ENCODE measurements at regions not wholly inside any gene's neighbourhood (a gene's known extent, or its start where the extent isn't known, plus 50 kb on each side); places are given as distances from the start of the nearest gene placed in this dataset.

DNA sequence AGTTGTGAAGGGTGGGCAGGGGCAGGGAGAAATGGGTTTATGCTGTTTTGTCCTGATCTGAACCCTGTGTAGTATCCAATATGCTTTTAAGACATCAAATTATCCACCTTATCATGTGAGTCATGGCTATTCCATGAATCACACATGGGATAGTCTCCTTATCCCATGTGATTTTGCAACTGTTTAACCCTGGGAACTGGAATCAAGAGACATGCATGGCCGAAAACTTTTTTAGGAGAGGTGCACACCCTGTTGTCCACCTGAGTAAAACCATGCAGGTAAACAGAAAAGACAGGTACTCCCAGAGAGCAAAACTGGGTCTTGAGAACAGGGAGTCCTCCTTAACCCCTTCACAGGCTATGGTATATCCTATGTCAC lies 490.6 kb upstream of the HS6ST1 start:
- no peak for DNase-seq (ENCODE audit: insufficient read length, low spot score)
- TF ChIP-seq TAF1 (IDR thresholded peaks at IDR 0.05; ENCODE audit: low read depth, low read length): no peak
- TF ChIP-seq PAX5 (IDR thresholded peaks at IDR 0.05; ENCODE audit: insufficient read depth, low read length, severe bottlenecking): no peak
- TF ChIP-seq SPI1 (IDR thresholded peaks at IDR 0.05; ENCODE audit: low read depth, low read length): no peak
- TF ChIP-seq POU2F2 (IDR thresholded peaks at IDR 0.05; ENCODE audit: low read depth, low read length): no peak
- no peak for TF ChIP-seq POLR2AphosphoS5 (IDR thresholded peaks at IDR 0.05; ENCODE audit: low read depth, low read length)
- TF ChIP-seq POLR2A (IDR thresholded peaks at IDR 0.05; ENCODE audit: low read depth, low read length): no peak
- no peak for FAIRE-seq

DNA sequence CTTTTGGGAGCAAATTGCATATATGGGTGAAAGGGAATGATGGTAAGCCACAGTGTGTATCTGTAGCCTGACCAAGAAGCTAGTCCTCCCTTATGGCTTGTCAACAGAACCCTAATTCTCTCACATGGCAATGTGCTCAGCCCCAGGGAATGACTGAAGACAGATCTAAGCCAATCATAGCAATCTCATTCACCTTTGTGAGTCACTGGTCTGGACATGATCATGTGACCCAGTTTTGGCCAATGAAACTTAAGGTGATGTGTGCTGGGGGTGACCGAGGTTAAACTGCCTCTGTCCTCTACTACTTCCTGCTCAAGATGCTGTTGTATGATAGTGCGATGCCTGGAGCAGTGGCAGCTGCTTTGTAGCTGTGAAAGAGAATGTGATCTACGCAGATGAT lies 491.2 kb upstream of the HS6ST1 start:
- TF ChIP-seq POLR2A (IDR thresholded peaks at IDR 0.05; ENCODE audit: low read depth, low read length): no peak
- no peak for TF ChIP-seq PAX5 (IDR thresholded peaks at IDR 0.05; ENCODE audit: insufficient read depth, low read length, severe bottlenecking)
- TF ChIP-seq TAF1 (IDR thresholded peaks at IDR 0.05; ENCODE audit: low read depth, low read length): no peak
- no peak for TF ChIP-seq POLR2AphosphoS5 (IDR thresholded peaks at IDR 0.05; ENCODE audit: low read depth, low read length)
- no peak for TF ChIP-seq POU2F2 (IDR thresholded peaks at IDR 0.05; ENCODE audit: low read depth, low read length)
- TF ChIP-seq SPI1 (IDR thresholded peaks at IDR 0.05; ENCODE audit: low read depth, low read length): no peak
- FAIRE-seq (no peak), DNase-seq (ENCODE audit: insufficient read length, low spot score) (no peak)

DNA sequence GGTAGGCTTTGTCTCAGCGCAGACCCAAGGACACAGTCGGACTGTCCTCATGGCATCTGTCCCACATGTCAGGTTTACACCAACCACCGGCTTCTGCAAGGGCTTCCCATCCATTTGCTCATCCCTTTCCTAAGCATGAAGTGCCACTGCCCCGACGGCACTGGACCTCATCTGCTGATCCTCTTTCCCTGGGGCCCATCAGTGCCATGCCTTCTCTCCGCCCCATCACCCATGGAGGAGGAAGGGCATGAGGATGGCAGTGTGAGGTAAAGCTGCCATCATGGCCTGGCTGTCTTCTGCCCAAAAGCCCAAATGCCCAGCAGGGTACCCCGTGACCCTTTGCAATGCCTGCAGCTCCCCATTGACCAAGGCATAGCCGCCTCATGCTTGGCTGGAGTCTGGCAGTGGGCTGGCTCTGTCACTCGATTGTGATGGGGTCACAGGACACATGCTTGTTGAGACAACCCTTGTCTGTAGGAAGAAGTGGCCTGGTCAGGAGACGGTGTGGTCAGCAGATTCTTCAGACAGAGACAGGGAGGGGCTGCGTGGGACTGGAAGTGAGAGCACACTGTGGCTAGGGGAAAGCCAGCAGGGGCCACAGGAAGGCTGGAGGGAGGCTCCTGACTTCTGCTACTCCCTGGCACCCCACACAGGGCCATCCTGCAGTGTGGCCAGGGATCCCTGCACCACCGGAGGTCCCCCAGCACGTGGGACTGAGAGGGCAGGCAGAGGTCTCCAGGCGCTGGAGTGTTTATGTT lies 493.7 kb upstream of the HS6ST1 start:
- DNase-seq (ENCODE audit: insufficient read length, low spot score) (no peak), FAIRE-seq (no peak)
- TF ChIP-seq PAX5 (IDR thresholded peaks at IDR 0.05; ENCODE audit: insufficient read depth, low read length, severe bottlenecking): no peak
- TF ChIP-seq POLR2AphosphoS5 (IDR thresholded peaks at IDR 0.05; ENCODE audit: low read depth, low read length): no peak
- TF ChIP-seq SPI1 (IDR thresholded peaks at IDR 0.05; ENCODE audit: low read depth, low read length): no peak
- no peak for TF ChIP-seq POU2F2 (IDR thresholded peaks at IDR 0.05; ENCODE audit: low read depth, low read length)

DNA sequence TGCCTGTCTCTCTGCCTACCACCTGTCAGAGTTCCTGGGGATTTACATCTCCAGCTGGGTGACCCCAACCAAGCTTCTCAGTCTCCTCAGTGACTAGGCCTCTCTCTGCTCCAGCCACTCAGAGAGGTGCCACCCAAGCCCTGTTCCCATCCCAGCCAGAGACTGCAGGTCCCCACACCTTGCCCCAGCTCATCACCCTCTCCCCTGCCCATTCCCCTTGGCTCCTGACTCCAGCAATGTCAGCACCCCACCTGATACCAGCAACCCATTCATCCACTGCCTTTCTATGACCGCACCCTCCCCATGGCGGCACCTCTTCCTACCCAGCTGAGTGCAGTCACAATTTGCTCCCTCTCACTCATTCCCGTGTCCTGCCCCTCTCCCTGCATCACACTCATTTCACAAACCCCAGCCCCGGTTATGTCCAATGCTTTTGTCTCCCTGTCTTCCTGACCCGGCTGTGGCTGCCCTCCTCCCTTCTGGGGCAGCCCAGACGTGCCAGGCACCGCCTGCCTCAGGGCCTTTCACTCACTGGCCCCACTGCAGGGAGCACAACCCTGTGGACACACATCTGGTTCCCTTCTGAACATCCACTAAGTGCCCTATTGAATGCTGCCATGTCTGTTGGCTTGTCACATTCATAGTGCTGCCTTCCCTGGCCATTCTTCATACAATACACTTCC lies 494.8 kb upstream of the HS6ST1 start:
- FAIRE-seq (no peak), DNase-seq (ENCODE audit: insufficient read length, low spot score) (no peak)
- no peak for TF ChIP-seq POU2F2 (IDR thresholded peaks at IDR 0.05; ENCODE audit: low read depth, low read length)
- TF ChIP-seq TAF1 (IDR thresholded peaks at IDR 0.05; ENCODE audit: low read depth, low read length): no peak
- no peak for TF ChIP-seq POLR2A (IDR thresholded peaks at IDR 0.05; ENCODE audit: low read depth, low read length)
- TF ChIP-seq SPI1 (IDR thresholded peaks at IDR 0.05; ENCODE audit: low read depth, low read length): no peak
- TF ChIP-seq POLR2AphosphoS5 (IDR thresholded peaks at IDR 0.05; ENCODE audit: low read depth, low read length): no peak
- TF ChIP-seq PAX5 (IDR thresholded peaks at IDR 0.05; ENCODE audit: insufficient read depth, low read length, severe bottlenecking): no peak

DNA sequence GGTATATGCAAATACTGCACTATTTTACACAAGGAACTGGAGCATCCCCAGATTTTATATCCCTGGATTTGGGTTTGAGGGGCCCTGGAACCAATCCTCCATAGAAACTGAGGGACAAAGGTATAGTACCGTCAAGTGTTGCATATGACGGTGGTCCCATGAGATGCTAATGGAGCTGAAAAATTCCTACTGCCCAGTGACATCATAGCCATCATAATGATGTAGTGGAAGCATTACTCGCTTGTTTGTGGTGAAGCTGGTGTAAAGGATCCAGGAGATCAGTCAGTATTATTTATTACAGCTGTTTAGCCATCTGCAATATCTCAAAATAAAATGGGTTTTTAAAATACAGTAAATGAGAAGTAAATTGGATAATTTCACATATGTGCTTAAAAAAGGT lies 496.6 kb upstream of the HS6ST1 start:
- no peak for TF ChIP-seq TAF1 (IDR thresholded peaks at IDR 0.05; ENCODE audit: low read depth, low read length)
- no peak for TF ChIP-seq POLR2AphosphoS5 (IDR thresholded peaks at IDR 0.05; ENCODE audit: low read depth, low read length)
- TF ChIP-seq SPI1 (IDR thresholded peaks at IDR 0.05; ENCODE audit: low read depth, low read length): no peak
- no peak for TF ChIP-seq POU2F2 (IDR thresholded peaks at IDR 0.05; ENCODE audit: low read depth, low read length)
- TF ChIP-seq PAX5 (IDR thresholded peaks at IDR 0.05; ENCODE audit: insufficient read depth, low read length, severe bottlenecking): no peak
- TF ChIP-seq POLR2A (IDR thresholded peaks at IDR 0.05; ENCODE audit: low read depth, low read length): no peak
- FAIRE-seq: no peak
- no peak for DNase-seq (ENCODE audit: insufficient read length, low spot score)

DNA sequence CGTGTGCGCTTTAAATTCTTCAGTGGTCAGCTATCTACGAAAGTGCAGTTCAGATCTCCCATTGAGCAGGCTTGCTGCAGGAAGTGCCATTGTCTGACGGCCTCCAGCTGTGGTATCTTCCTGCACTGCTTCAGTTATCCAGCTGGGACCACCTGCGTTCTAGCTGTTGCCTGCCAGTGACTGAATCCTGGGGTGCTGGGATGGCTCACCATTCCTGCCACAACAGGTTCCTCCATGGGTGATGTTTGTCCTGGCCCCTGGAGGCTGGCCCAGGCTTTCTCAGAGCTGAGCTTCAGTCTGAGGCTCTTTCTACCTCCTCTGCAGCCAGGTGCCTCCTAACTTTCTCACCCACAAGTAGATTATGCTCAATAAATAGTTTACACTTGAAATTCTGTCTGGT lies 498.5 kb upstream of the HS6ST1 start:
- no peak for DNase-seq (ENCODE audit: insufficient read length, low spot score)
- FAIRE-seq: no peak
- TF ChIP-seq SPI1 (IDR thresholded peaks at IDR 0.05; ENCODE audit: low read depth, low read length) (no peak), POLR2A (IDR thresholded peaks at IDR 0.05; ENCODE audit: low read depth, low read length) (no peak), POU2F2 (IDR thresholded peaks at IDR 0.05; ENCODE audit: low read depth, low read length) (no peak), POLR2AphosphoS5 (IDR thresholded peaks at IDR 0.05; ENCODE audit: low read depth, low read length) (no peak), PAX5 (IDR thresholded peaks at IDR 0.05; ENCODE audit: insufficient read depth, low read length, severe bottlenecking) (no peak), TAF1 (IDR thresholded peaks at IDR 0.05; ENCODE audit: low read depth, low read length) (no peak)

DNA sequence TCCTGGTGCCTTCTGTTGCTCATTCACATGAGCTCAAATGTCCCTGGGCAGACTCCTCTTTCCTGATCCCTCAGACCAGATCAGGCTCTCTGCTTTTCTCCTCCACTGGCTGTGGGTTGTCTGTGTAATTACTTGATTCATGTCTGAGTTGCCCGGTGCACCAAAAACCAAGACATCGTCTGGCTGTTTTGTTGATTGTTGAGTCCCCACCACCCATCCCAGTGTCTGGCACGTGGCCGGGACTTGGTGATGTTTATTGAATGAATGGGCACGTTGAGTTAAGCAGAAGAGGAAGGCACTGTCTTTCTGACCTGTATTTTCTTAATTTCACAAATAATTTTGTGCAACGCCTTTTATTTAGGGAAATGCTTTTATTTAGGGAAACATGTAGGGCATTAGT lies 499.1 kb upstream of the HS6ST1 start:
- FAIRE-seq (no peak), DNase-seq (ENCODE audit: insufficient read length, low spot score) (no peak)
- no peak for TF ChIP-seq POLR2A (IDR thresholded peaks at IDR 0.05; ENCODE audit: low read depth, low read length)
- no peak for TF ChIP-seq POLR2AphosphoS5 (IDR thresholded peaks at IDR 0.05; ENCODE audit: low read depth, low read length)
- no peak for TF ChIP-seq PAX5 (IDR thresholded peaks at IDR 0.05; ENCODE audit: insufficient read depth, low read length, severe bottlenecking)
- TF ChIP-seq TAF1 (IDR thresholded peaks at IDR 0.05; ENCODE audit: low read depth, low read length): no peak
- TF ChIP-seq POU2F2 (IDR thresholded peaks at IDR 0.05; ENCODE audit: low read depth, low read length): no peak
- no peak for TF ChIP-seq SPI1 (IDR thresholded peaks at IDR 0.05; ENCODE audit: low read depth, low read length)

DNA sequence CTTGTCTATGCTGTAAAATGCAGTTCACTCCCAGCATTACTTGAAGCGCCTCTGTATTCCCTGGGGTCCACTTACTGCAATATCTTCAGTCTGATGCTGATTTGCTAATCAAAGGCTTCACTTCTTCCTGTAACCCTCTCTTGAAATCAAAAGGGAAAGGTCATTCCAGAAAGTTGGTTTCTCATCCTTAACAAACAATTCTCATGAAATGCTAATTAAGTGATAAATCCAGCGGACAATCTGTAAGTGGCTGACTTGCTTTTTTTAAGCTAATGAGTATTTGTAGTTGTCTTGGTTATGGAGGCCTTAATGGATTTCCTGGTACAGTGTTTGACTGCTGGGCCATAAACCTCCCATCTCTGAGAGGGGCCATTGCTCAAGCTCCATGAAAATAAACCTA lies 499.6 kb upstream of the HS6ST1 start:
- DNase-seq (ENCODE audit: insufficient read length, low spot score) (no peak), FAIRE-seq (no peak)
- no peak for TF ChIP-seq TAF1 (IDR thresholded peaks at IDR 0.05; ENCODE audit: low read depth, low read length)
- TF ChIP-seq POLR2A (IDR thresholded peaks at IDR 0.05; ENCODE audit: low read depth, low read length): no peak
- TF ChIP-seq POU2F2 (IDR thresholded peaks at IDR 0.05; ENCODE audit: low read depth, low read length): no peak
- no peak for TF ChIP-seq PAX5 (IDR thresholded peaks at IDR 0.05; ENCODE audit: insufficient read depth, low read length, severe bottlenecking)
- TF ChIP-seq SPI1 (IDR thresholded peaks at IDR 0.05; ENCODE audit: low read depth, low read length): no peak
- TF ChIP-seq POLR2AphosphoS5 (IDR thresholded peaks at IDR 0.05; ENCODE audit: low read depth, low read length): no peak

DNA sequence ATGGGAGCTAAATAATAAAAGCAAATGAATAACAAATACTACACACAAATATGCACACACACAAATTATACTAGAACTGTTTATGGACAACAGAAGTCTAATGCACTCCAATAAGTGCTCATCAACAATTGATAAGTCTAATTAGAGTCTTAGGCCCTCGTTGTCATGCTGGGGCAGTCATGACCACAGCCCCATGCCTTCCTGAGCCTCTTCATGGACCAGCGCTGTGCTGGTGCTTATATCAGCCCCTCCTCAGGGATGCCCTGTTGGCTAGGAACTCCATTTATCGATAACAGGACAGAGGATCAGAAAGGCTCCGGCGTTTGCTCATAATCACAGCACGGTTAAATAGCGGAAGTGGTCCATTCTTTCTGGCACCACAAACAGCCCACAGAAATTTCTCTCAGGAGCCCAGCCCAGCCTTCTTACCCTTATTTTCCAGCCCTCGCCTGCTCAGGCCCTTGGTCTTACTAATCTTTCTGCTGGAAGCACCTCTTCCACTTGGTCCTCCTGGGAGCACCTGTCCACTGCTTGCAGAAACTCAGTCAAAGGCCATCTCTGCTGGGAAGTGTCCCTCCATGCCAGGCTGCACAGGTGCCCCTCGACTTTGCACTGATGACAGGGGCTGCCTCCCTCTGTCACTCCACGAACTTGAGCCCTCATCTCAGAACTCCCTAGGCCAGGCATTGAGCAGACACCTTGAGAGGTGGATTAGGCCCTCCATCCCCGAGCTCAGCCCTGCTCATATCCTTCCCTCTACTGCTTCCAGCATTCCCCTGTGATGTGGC lies 500.2 kb upstream of the HS6ST1 start:
- DNase-seq (ENCODE audit: insufficient read length, low spot score) (no peak), FAIRE-seq (no peak)
- TF ChIP-seq POLR2AphosphoS5 (IDR thresholded peaks at IDR 0.05; ENCODE audit: low read depth, low read length) (no peak), SPI1 (IDR thresholded peaks at IDR 0.05; ENCODE audit: low read depth, low read length) (no peak), POU2F2 (IDR thresholded peaks at IDR 0.05; ENCODE audit: low read depth, low read length) (no peak), TAF1 (IDR thresholded peaks at IDR 0.05; ENCODE audit: low read depth, low read length) (no peak), POLR2A (IDR thresholded peaks at IDR 0.05; ENCODE audit: low read depth, low read length) (no peak), PAX5 (IDR thresholded peaks at IDR 0.05; ENCODE audit: insufficient read depth, low read length, severe bottlenecking) (no peak)
